Progenitor cell of endocrine pancreas (in vitro differentiated cells): ENCODE measurements at regions not wholly inside any gene's neighbourhood (a gene's known extent, or its start where the extent isn't known, plus 50 kb on each side); places are given as distances from the start of the nearest gene placed in this dataset.

Experiments used
- DNase-seq: peaks from one replicate; pipeline ENCODE4 v3.0.0; 2021; ENCODE audit warnings: low spot score; ENCODE audit not compliant: unreplicated experiment
- H3K27ac Mint-ChIP-seq: 2 replicates; pipeline ENCODE4 v1.8.0; 2021; ENCODE audit warnings: mild to moderate bottlenecking, moderate library complexity, mixed read lengths
- H3K27me3 Mint-ChIP-seq: 2 replicates; pipeline ENCODE4 v1.8.0; 2021; ENCODE audit warnings: mixed read lengths
- H3K36me3 Mint-ChIP-seq: 2 replicates; pipeline ENCODE4 v1.8.0; 2022; ENCODE audit warnings: mixed read lengths; ENCODE audit not compliant: insufficient read depth
- H3K4me1 Mint-ChIP-seq: 2 replicates; pipeline ENCODE4 v1.8.0; 2021; ENCODE audit warnings: low read depth, mixed read lengths
- H3K4me3 Mint-ChIP-seq: 2 replicates; pipeline ENCODE4 v1.8.0; 2021; ENCODE audit warnings: low read depth, mild to moderate bottlenecking, moderate library complexity, mixed read lengths
- H3K9me3 Mint-ChIP-seq: 2 replicates; pipeline ENCODE4 v1.8.0; 2021; ENCODE audit warnings: low read depth, mixed read lengths
- CTCF ChIP-seq: fragments of 200-600 bp; sonication (generic); IDR thresholded peaks from one replicate; pipeline ENCODE4 v1.5.0; 2021; ENCODE audit warnings: antibody characterized with exemption, mild to moderate bottlenecking; ENCODE audit not compliant: unreplicated experiment

DNA sequence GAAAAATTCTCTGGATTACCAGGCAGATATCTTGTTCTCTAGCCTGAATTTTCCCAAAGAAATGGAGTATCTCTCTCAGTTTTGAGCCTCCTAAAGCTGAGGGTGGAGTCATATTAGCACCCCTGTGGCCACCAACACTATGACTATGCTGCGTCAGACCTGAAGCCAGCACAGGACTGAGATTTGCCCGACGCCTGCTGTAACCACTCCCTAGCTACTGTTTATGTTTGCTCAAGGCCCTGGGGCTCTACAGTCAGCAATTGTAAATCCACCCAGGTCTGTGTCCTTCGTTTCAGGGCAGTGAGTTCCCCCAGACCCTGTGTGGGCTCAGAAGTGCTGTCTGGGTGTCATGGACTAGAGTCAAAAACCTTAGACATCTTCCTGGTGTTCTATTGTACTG lies 61.4 kb downstream of the ZXDA start:
- Mint-ChIP-seq H3K36me3 (peaks cover 1% of the 10 kb centered on the region), H3K4me3 (no peak overlapping the region), H3K4me1 (no peaks in the 10 kb centered on the region), H3K9me3 (peaks cover 60% of the 10 kb centered on the region), H3K27me3 (no peaks in the 10 kb centered on the region), H3K27ac (no peak overlapping the region)
- TF ChIP-seq CTCF = no peak
- no peak for DNase-seq

DNA sequence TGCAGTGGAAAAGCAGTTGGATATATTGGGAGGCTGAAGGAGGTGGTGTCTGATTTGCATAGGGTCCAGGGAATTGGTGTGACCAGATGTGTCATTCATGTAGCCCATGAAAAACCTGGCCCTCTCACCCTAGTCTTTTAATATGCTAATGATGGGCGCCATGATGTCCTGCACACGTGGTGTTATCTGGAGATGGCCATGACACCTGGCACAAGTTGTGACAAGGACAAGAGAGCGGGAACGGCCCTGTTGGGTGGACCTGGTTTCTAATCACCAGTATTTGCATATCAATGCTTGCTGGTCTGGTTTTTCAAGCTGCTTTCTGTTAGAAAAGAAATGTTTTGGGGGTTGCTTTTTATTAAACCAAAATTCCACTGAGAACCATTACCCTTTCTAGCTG lies 87.4 kb downstream of the ZXDA start:
- peaks cover 27% of the 10 kb centered on the region for H3K9me3 Mint-ChIP-seq

DNA sequence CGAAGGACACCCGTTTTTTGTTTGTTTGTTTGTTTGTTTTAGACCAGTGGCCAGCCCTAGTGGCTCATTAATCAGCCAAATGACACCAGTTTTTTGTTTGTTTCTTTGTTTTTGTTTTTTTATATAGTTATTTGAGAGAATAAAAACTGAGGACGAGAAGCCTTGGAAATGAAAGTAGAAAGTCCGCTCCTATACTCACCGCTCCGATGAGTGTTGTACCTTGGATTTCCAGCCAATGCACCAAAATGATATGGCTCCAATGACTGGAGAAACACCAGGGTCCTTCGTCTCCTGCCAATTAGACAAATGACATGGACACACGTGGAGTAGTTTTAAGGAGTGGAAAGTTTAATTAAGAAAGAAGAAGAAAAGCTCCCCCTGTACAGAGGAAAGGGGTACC lies 87.9 kb downstream of the ZXDA start:
- no peak for DNase-seq
- Mint-ChIP-seq H3K4me3 (no peak overlapping the region), H3K9me3 (peaks cover 26% of the 10 kb centered on the region), H3K36me3 (peaks cover 2% of the 10 kb centered on the region), H3K4me1 (no peaks in the 10 kb centered on the region), H3K27ac (no peak overlapping the region), H3K27me3 (no peaks in the 10 kb centered on the region)
- TF ChIP-seq CTCF = no peak

More for the DNA sequence above, 87.4 kb downstream of the ZXDA start:
- TF ChIP-seq CTCF = no peak
- peaks cover 2% of the 10 kb centered on the region for H3K36me3 Mint-ChIP-seq
- H3K27me3 Mint-ChIP-seq = no peaks in the 10 kb centered on the region
- no peak overlapping the region for H3K4me3 Mint-ChIP-seq
- DNase-seq = no peak
- H3K27ac Mint-ChIP-seq = no peak overlapping the region
- H3K4me1 Mint-ChIP-seq = no peaks in the 10 kb centered on the region

DNA sequence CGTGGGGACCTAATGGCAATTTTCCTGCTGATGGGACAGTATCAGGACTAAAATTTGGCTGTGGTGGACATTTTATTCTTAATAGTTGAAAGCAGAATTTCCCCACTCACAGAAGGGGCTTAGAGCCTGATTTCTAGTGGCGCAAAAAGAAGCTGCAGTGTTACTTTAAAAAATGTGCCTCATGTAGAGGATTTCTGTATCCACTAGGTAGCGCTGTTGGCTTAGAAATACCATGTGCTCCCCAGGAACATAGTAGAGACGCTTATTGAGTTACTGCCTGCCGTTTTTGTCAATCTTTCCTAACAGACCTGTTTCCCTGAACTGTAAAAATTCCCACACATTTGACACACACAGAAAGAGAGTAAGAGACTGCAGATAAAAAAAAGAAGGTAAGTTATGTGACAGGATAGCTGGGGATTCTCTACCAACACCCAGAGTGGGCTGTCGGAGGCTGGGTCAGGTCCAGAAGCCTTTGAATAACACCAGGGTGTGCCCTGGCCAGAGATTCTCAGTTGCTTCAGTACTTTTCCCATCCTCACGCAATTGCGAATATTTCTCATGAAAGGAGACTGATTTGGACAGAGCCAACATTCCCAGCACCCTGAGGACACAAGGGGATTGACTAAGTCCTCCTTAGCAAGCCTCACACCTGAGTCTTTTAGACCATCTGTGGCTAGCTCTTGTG lies 88.4 kb downstream of the ZXDA start:
- peaks cover 20% of the 10 kb centered on the region for H3K9me3 Mint-ChIP-seq
- no peaks in the 10 kb centered on the region for H3K27me3 Mint-ChIP-seq
- no peak for DNase-seq

GRCh38 chrX:57817302-57817701 lies 93.0 kb downstream of the ZXDA start:
- Mint-ChIP-seq H3K27ac (no peak overlapping the region), H3K9me3 (peaks cover 30% of the 10 kb centered on the region), H3K27me3 (no peaks in the 10 kb centered on the region), H3K4me1 (no peaks in the 10 kb centered on the region), H3K36me3 (peaks cover 3% of the 10 kb centered on the region), H3K4me3 (no peak overlapping the region)
- peak; percentile 31 for TF ChIP-seq CTCF
- DNase-seq = no peak

More for the DNA sequence above, 88.4 kb downstream of the ZXDA start:
- Mint-ChIP-seq H3K4me3 (no peak overlapping the region), H3K36me3 (no peaks in the 10 kb centered on the region), H3K4me1 (no peaks in the 10 kb centered on the region), H3K27ac (no peak overlapping the region)
- TF ChIP-seq CTCF = peak; percentile 58
